ENCODE measurements at regions not wholly inside any gene's neighbourhood (a gene's known extent, or its start where the extent isn't known, plus 50 kb on each side); places are given as distances from the start of the nearest gene placed in this dataset.

GRCh38 chr18:22467760-22468553 is 50.2 kb upstream of the CTAGE1 start:
- no peak for DNase-seq

- no peak for DNase-seq
These were observed 50.8 kb upstream of the CTAGE1 start for GRCh38 chr18:22468554-22468891.

- no peak for DNase-seq
These were observed 51.5 kb upstream of the CTAGE1 start for GRCh38 chr18:22469061-22469734.

- DNase-seq: no peak
These were observed 52.2 kb upstream of the CTAGE1 start for GRCh38 chr18:22469926-22470247.

- DNase-seq: no peak
These were observed 52.8 kb upstream of the CTAGE1 start for GRCh38 chr18:22470248-22471235.

- DNase-seq: peak; percentile 67
These were observed 53.9 kb upstream of the CTAGE1 start for GRCh38 chr18:22471546-22472131.

- DNase-seq: no peak
These were observed 55.7 kb upstream of the CTAGE1 start for GRCh38 chr18:22473366-22473765.

GRCh38 chr18:22475426-22476100 is 57.8 kb upstream of the CTAGE1 start:
- no peak for DNase-seq

- no peak for DNase-seq
These were observed 59.5 kb upstream of the CTAGE1 start for GRCh38 chr18:22477222-22477621.

GRCh38 chr18:22482948-22483347 is 65.2 kb upstream of the CTAGE1 start:
- no peak for DNase-seq

- no peak for DNase-seq
These were observed 65.7 kb upstream of the CTAGE1 start for GRCh38 chr18:22483407-22483806.

- DNase-seq: no peak
These were observed 66.8 kb upstream of the CTAGE1 start for GRCh38 chr18:22484471-22484870.

- DNase-seq: peak; percentile 28
These were observed 68.1 kb upstream of the CTAGE1 start for GRCh38 chr18:22485808-22486244.

GRCh38 chr18:22486667-22487066 is 69.0 kb upstream of the CTAGE1 start:
- no peak for DNase-seq

GRCh38 chr18:22488554-22488953 is 70.8 kb upstream of the CTAGE1 start:
- DNase-seq: no peak

GRCh38 chr18:22489704-22490103 is 72.0 kb upstream of the CTAGE1 start:
- no peak for DNase-seq

GRCh38 chr18:22490429-22490846 is 72.7 kb upstream of the CTAGE1 start:
- DNase-seq: no peak

GRCh38 chr18:22493255-22493654 is 75.5 kb upstream of the CTAGE1 start:
- no peak for DNase-seq

- no peak for DNase-seq
These were observed 76.2 kb upstream of the CTAGE1 start for GRCh38 chr18:22493940-22494339.

GRCh38 chr18:22494771-22495170 is 77.1 kb upstream of the CTAGE1 start:
- no peak for DNase-seq

GRCh38 chr18:22499421-22499820 is 81.7 kb upstream of the CTAGE1 start:
- DNase-seq: no peak

- peak; percentile 27 for DNase-seq
These were observed 86.1 kb upstream of the CTAGE1 start for GRCh38 chr18:22503803-22504202.

Data from skin of body (tissue), 1 donor.